OCI-LY3 (cell line): ENCODE measurements at regions not wholly inside any gene's neighbourhood (a gene's known extent, or its start where the extent isn't known, plus 50 kb on each side); places are given as distances from the start of the nearest gene placed in this dataset.

Source experiments
- H2AFZ ChIP-seq: fragments of 200-600, 300-600 bp; shearing (Covaris generic); 2 replicates; pipeline ENCODE4 v1.6.0; 2014; ENCODE audit warnings: antibody characterized with exemption, low read depth, low read length
- H3K27ac ChIP-seq: fragments of 200-600, 300-600 bp; sonication (generic); 2 replicates; pipeline ENCODE4 v1.5.1; 2014; ENCODE audit warnings: mild to moderate bottlenecking, low read length, moderate library complexity, mixed read lengths
- H3K27me3 ChIP-seq: fragments of 200-600, 300-600 bp; sonication (generic); 2 replicates; pipeline ENCODE4 v1.6.1; 2014; ENCODE audit warnings: low read depth, low read length, mixed read lengths
- H3K36me3 ChIP-seq: fragments of 200-600, 300-600 bp; sonication (generic); replicated peaks from 2 replicates; pipeline ENCODE3; 2014; ENCODE audit warnings: low read depth, low read length, mixed read lengths
- H3K4me1 ChIP-seq: fragments of 300-600, 200-600 bp; sonication (generic); 2 replicates; pipeline ENCODE4 v1.6.1; 2014; ENCODE audit warnings: low read length, mixed read lengths
- H3K4me2 ChIP-seq: fragments of 200-600, 300-600 bp; sonication (generic); 2 replicates; pipeline ENCODE4 v1.6.1; 2014; ENCODE audit warnings: low read length, mixed read lengths
- H3K4me3 ChIP-seq: fragments of 300-600, 200-600 bp; sonication (generic); 2 replicates; pipeline ENCODE4 v1.5.1; 2014; ENCODE audit warnings: antibody characterized with exemption, mild to moderate bottlenecking, low read length, moderate library complexity
- H3K79me2 ChIP-seq: fragments of 300-600, 200-600 bp; shearing (Covaris generic); 2 replicates; pipeline ENCODE4 v1.6.1; 2014; ENCODE audit warnings: mild to moderate bottlenecking, low read length, mixed read lengths
- H3K9ac ChIP-seq: fragments of 300-600, 200-600 bp; shearing (Covaris generic); 2 replicates; pipeline ENCODE4 v1.6.0; 2014; ENCODE audit warnings: mild to moderate bottlenecking, low read length, moderate library complexity
- H3K9me3 ChIP-seq: fragments of 200-600, 300-600 bp; shearing (Covaris generic); 2 replicates; pipeline ENCODE4 v1.6.1; 2014; ENCODE audit warnings: low read length, mixed read lengths; ENCODE audit not compliant: insufficient read depth
- H4K20me1 ChIP-seq: fragments of 200-600, 300-600 bp; sonication (generic); 2 replicates; pipeline ENCODE4 v1.6.1; 2016; ENCODE audit warnings: low read length, mixed read lengths; ENCODE audit not compliant: insufficient read depth
- EZH2phosphoT487 ChIP-seq: fragments of 200-600 bp; shearing (Covaris generic); IDR thresholded peaks from 2 replicates; pipeline ENCODE4 v1.6.1; 2018; ENCODE audit warnings: antibody characterized with exemption, mixed run types, low read depth
- TF ChIP-seq, protein P1 (sequence below): fragments of 200-600, 300-600 bp; sonication (generic); IDR thresholded peaks from 2 replicates; pipeline ENCODE4 v1.5.1; 2014; ENCODE audit warnings: antibody characterized with exemption, low read length, low read depth

DNA sequence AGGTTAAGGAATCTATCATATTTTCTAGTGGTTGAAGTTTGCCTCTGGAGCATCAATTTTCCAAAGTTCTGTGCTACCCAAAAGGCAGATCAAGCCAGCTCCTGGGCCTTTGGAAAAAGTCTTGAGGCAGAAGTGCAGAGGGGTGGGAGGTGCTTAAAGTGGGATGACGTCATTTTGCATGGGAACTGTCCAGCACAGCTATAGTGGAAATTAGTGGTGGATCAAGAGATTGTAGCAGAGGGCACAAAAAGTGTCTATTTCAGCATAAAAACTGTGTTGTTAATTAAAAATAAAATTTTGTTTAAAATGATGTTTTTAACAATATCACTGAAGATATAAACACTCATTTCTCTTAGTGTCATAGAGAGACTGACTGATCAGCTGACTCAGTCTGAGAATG lies 221.9 kb downstream of the LRRN1 start:
- Histone ChIP-seq H3K36me3 (no peaks in the 10 kb centered on the region), H3K4me1 (no peaks in the 10 kb centered on the region), H3K4me2 (no peak overlapping the region), H3K79me2 (no peaks in the 10 kb centered on the region), H3K9me3 (no peaks in the 10 kb centered on the region), H3K4me3 (no peak overlapping the region), H3K9ac (no peak overlapping the region), H4K20me1 (no peaks in the 10 kb centered on the region), H2AFZ (no peak overlapping the region), H3K27ac (no peak overlapping the region), H3K27me3 (peaks cover 11% of the 10 kb centered on the region; the same call in 1 of the 2 replicates)
- TF ChIP-seq, protein P1, sequence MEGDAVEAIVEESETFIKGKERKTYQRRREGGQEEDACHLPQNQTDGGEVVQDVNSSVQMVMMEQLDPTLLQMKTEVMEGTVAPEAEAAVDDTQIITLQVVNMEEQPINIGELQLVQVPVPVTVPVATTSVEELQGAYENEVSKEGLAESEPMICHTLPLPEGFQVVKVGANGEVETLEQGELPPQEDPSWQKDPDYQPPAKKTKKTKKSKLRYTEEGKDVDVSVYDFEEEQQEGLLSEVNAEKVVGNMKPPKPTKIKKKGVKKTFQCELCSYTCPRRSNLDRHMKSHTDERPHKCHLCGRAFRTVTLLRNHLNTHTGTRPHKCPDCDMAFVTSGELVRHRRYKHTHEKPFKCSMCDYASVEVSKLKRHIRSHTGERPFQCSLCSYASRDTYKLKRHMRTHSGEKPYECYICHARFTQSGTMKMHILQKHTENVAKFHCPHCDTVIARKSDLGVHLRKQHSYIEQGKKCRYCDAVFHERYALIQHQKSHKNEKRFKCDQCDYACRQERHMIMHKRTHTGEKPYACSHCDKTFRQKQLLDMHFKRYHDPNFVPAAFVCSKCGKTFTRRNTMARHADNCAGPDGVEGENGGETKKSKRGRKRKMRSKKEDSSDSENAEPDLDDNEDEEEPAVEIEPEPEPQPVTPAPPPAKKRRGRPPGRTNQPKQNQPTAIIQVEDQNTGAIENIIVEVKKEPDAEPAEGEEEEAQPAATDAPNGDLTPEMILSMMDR: no peak
- no peak for TF ChIP-seq EZH2phosphoT487

DNA sequence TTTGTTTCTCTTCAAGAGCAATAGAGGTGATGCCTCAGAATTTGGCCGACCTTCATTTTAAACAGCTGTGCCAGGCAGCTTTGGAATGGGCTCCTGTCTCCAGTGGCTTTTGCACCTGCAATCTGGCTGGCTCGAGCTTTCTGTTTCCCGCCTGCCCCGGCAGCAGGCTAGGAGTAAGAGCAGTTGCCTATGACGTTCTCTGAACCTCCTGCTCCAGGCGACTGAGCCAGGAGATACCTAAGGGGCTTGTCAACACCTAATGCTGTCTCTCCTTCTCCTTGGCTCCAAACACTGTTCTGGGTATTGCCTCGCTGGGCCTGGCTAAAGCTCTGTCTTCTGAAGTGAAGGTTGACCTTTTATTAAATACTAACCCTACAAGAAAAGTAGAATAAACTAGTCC lies 229.9 kb downstream of the LRRN1 start:
- H3K27me3 ChIP-seq: peaks cover 16% of the 10 kb centered on the region; the same call in 1 of the 2 replicates
- no peaks in the 10 kb centered on the region for H3K36me3 ChIP-seq
- no peak overlapping the region for H3K9ac ChIP-seq

DNA sequence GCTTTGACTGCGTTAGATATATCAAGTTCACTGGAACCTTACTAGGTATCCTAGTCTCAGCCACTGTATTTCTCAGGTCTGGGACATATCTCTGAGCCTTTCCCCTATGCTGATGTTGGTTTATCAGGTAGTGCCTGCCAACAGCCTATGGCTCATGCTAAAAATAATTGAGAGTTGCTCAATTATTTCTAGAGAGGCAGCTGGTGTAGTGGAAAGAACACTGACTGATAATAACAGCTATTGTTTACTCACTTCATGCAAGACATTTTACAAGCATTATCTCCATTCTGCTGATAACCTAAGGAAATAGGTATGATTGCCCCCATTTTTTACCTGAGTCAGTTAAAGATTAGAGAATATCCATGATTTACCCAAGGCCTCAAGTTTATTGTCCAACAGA lies 231.4 kb downstream of the LRRN1 start:
- Histone ChIP-seq H3K27me3 (peaks cover 11% of the 10 kb centered on the region; the same call in 1 of the 2 replicates), H3K27ac (no peak overlapping the region), H3K9me3 (no peaks in the 10 kb centered on the region), H3K4me2 (no peak overlapping the region), H3K4me3 (no peak overlapping the region), H3K36me3 (no peaks in the 10 kb centered on the region), H4K20me1 (no peaks in the 10 kb centered on the region), H3K4me1 (no peaks in the 10 kb centered on the region), H2AFZ (no peak overlapping the region), H3K9ac (no peak overlapping the region), H3K79me2 (no peaks in the 10 kb centered on the region)
- no peak for TF ChIP-seq EZH2phosphoT487
- TF ChIP-seq, protein P1: no peak

More for the DNA sequence above, 229.9 kb downstream of the LRRN1 start:
- Histone ChIP-seq H3K4me2 (no peak overlapping the region), H3K4me3 (no peak overlapping the region), H3K4me1 (no peaks in the 10 kb centered on the region), H3K9me3 (no peaks in the 10 kb centered on the region), H3K27ac (no peak overlapping the region), H3K79me2 (no peaks in the 10 kb centered on the region), H2AFZ (no peak overlapping the region), H4K20me1 (no peaks in the 10 kb centered on the region)
- no peak for TF ChIP-seq EZH2phosphoT487
- TF ChIP-seq, protein P1: no peak

DNA sequence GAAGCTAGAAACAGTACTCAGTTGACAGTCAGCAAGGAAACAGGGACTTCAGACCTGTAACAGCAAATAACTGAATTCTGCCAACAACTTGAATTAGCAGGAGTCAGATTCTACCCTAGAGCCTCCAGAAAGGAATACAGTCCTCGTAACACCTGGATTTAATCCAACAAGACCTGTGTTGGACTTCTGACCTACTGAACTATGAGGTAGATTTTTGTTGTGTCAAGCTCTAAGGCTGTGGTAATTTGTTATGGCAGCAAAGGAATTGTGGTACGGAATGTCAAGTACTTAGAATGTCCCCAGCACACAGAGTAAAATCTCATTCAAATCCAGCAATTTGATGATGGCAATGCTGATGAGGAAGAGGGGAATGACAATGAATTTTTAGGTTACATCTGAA lies 234.1 kb downstream of the LRRN1 start:
- no peak overlapping the region for H3K4me3 ChIP-seq

DNA sequence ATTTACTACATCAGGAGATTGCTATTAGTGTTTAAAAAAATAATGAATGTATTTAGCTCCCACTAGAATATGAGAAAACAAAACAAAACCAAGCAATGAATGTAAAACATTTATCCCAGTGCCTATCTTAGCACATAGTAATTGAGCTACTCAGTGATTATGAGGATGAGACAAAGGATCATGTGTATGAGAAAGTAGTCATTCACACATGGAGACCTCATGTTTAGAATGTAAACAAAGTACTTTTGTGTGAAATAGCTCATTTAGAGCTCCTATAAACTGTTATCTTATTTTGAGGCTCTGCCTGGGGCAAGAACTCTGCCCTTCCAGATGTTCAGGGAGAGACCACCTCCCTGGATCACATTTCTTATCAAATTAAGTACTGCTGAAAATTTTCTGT lies 236.8 kb downstream of the LRRN1 start:
- no peak overlapping the region for H3K4me3 ChIP-seq
- no peaks in the 10 kb centered on the region for H3K27me3 ChIP-seq
- TF ChIP-seq EZH2phosphoT487: no peak
- TF ChIP-seq, protein P1: no peak
- no peak overlapping the region for H2AFZ ChIP-seq
- no peaks in the 10 kb centered on the region for H3K36me3 ChIP-seq
- H3K9me3 ChIP-seq: no peaks in the 10 kb centered on the region
- H4K20me1 ChIP-seq: no peaks in the 10 kb centered on the region
- H3K79me2 ChIP-seq: no peaks in the 10 kb centered on the region
- H3K4me1 ChIP-seq: no peaks in the 10 kb centered on the region
- no peak overlapping the region for H3K27ac ChIP-seq
- no peak overlapping the region for H3K9ac ChIP-seq
- no peak overlapping the region for H3K4me2 ChIP-seq

More for the DNA sequence above, 234.1 kb downstream of the LRRN1 start:
- no peaks in the 10 kb centered on the region for H3K79me2 ChIP-seq
- peaks cover 11% of the 10 kb centered on the region; the same call in 1 of the 2 replicates for H3K27me3 ChIP-seq
- no peak for TF ChIP-seq EZH2phosphoT487
- H4K20me1 ChIP-seq: no peaks in the 10 kb centered on the region
- no peaks in the 10 kb centered on the region for H3K4me1 ChIP-seq
- no peaks in the 10 kb centered on the region for H3K9me3 ChIP-seq
- no peaks in the 10 kb centered on the region for H3K36me3 ChIP-seq
- no peak overlapping the region for H3K27ac ChIP-seq
- no peak overlapping the region for H2AFZ ChIP-seq
- H3K4me2 ChIP-seq: no peak overlapping the region
- H3K9ac ChIP-seq: no peak overlapping the region
